ENCODE measurements at regions not wholly inside any gene's neighbourhood (a gene's known extent, or its start where the extent isn't known, plus 50 kb on each side); places are given as distances from the start of the nearest gene placed in this dataset.

DNA sequence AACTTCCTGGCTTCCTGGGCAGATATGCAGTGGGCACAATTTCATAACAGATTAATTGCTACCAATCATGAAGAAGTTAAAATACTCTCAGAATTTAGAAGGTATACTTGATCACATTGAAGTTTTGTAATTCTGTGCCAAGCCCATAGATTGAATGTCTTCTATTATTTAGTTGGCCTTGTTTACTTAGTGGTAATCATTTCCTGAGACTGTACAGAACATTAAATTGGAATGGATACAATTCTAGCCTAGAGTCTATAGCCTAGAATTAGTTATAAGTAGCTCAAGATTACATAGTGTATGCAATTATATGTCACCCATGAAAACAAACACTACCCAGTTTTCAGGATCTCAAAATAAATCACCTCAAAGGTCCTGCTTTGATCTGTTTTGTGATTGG lies 615.8 kb downstream of the XIRP2 start:
- Histone ChIP-seq H3K4me3 (no peak overlapping the region), H3K27me3 (no peaks in the 10 kb centered on the region), H3K36me3 (no peaks in the 10 kb centered on the region), H3K27ac (no peak overlapping the region), H3K4me1 (no peaks in the 10 kb centered on the region), H3K9me3 (no peaks in the 10 kb centered on the region)
- DNase-seq (ENCODE audit: low spot score in 2 of 2), result no peak
- TF ChIP-seq, protein P1, sequence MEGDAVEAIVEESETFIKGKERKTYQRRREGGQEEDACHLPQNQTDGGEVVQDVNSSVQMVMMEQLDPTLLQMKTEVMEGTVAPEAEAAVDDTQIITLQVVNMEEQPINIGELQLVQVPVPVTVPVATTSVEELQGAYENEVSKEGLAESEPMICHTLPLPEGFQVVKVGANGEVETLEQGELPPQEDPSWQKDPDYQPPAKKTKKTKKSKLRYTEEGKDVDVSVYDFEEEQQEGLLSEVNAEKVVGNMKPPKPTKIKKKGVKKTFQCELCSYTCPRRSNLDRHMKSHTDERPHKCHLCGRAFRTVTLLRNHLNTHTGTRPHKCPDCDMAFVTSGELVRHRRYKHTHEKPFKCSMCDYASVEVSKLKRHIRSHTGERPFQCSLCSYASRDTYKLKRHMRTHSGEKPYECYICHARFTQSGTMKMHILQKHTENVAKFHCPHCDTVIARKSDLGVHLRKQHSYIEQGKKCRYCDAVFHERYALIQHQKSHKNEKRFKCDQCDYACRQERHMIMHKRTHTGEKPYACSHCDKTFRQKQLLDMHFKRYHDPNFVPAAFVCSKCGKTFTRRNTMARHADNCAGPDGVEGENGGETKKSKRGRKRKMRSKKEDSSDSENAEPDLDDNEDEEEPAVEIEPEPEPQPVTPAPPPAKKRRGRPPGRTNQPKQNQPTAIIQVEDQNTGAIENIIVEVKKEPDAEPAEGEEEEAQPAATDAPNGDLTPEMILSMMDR (IDR thresholded peaks at IDR 0.05), result no peak
- intact Hi-C loops (cut with DNase I), result no loop called here

DNA sequence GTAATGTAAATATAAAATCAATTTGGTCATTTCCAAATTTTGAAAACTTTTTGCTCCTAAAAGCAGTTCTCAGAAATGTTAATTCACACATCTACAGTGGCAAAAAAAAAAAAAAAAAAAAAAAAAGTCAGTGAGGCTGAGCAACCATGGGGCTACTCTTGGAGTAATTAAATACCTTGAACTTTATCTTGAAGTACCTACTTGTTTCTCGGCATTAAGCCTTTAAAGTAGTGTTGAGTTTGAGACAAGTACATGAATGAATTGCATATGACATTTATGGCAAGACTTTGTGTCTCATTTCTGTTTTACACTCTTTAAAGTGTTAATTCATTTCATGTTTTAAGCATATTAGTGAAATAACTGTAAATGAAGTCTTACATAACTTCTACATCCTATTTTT lies 613.3 kb downstream of the XIRP2 start:
- DNase-seq (ENCODE audit: low spot score in 2 of 2), result no peak
- Histone ChIP-seq H3K36me3 (no peaks in the 10 kb centered on the region), H3K4me3 (no peak overlapping the region), H3K4me1 (no peaks in the 10 kb centered on the region), H3K9me3 (no peaks in the 10 kb centered on the region), H3K27me3 (no peaks in the 10 kb centered on the region), H3K27ac (no peak overlapping the region)
- TF ChIP-seq, protein P1 (IDR thresholded peaks at IDR 0.05), result no peak
- intact Hi-C loops (cut with DNase I), result no loop called here

DNA sequence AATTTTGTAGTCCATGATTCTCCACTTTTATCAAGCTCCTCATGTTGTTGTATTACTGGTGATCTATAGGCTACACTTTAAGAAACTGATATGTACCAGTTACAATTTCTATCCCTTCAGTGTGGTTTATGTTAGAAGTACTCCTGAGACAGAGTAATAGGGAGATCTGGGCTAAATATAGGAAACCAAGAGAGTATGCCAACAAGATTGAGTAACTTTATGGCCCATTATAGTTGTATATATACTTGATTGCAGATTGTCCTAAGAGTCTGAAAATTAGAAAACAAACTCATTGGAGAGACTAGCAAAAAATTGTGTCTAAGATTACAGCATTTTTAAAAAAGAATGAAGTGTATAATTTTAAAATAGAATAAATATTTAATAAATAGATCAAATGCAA lies 605.6 kb downstream of the XIRP2 start:
- no peaks in the 10 kb centered on the region for H3K36me3 ChIP-seq
- no peak for DNase-seq (ENCODE audit: low spot score in 2 of 2)
- TF ChIP-seq, protein P1 (IDR thresholded peaks at IDR 0.05), result no peak

DNA sequence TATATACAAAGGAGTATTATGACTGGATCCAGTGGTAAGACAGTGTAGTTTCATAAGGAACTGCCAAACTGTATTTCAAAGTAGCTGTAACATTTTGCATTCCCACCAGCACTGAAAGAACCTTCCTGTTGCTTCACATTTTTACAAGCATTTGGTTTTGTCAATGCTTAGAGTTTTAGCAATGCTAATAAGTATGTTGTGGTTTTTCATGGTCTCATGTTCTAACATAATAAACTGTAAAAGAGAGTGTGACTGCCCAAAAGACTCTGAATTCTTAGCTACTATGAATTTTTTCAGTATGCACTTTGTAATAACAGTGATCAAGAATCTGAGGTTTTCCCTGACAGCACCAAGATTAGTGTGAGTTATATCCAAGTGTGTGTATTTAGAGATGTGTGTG lies 604.2 kb downstream of the XIRP2 start:
- Histone ChIP-seq H3K27ac (no peak overlapping the region), H3K9me3 (no peaks in the 10 kb centered on the region), H3K36me3 (no peaks in the 10 kb centered on the region), H3K4me1 (no peaks in the 10 kb centered on the region), H3K27me3 (no peaks in the 10 kb centered on the region), H3K4me3 (no peak overlapping the region)
- DNase-seq (ENCODE audit: low spot score in 2 of 2), result no peak
- TF ChIP-seq, protein P1 (IDR thresholded peaks at IDR 0.05), result no peak
- intact Hi-C loops (cut with DNase I), result no loop called here

More for the DNA sequence above, 605.6 kb downstream of the XIRP2 start:
- Histone ChIP-seq H3K4me1 (no peaks in the 10 kb centered on the region), H3K9me3 (no peaks in the 10 kb centered on the region), H3K27ac (no peak overlapping the region), H3K4me3 (no peak overlapping the region), H3K27me3 (no peaks in the 10 kb centered on the region)
- intact Hi-C loops (cut with DNase I), result no loop called here

DNA sequence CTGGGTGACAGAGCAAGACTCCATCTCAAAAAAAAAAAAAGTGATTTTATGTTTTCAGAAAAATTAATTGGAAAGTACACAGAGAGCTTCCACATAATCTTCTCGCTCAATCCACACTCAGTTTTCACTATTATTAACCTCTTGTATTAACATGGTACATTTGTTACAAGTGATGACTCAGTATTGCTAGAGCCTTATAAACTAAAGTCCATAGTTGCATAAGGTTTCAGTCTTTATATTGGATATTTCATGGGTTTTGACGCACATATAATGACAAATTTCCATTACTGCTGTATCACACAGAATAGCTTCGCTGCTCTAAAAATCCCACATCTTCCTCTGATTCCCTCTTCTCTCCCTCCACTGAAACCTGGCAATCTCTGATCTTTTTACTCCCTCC lies 603.5 kb downstream of the XIRP2 start:
- TF ChIP-seq, protein P1 (IDR thresholded peaks at IDR 0.05), result no peak
- H3K9me3 ChIP-seq, result no peaks in the 10 kb centered on the region
- intact Hi-C loops (cut with DNase I), result no loop called here

DNA sequence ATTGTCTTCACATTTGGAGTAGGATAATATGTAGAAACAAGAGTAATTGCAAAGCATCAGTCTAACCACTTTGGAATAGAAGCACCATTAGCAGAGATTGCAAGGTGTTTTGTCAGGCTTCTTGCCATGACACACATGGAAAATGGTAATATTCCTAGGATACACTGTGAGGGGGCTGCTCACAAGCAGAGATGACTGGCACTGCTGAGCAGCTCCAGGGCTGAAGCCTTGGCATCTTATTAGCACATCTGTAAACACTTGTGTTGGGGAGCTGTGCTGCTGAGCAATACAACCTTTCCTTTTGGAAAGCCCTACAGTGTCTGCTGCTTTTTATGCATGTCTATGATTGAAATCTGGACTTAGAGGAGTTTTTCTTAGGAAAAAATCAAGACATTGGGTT lies 602.2 kb downstream of the XIRP2 start:
- no peaks in the 10 kb centered on the region for H3K9me3 ChIP-seq
- TF ChIP-seq, protein P1 (IDR thresholded peaks at IDR 0.05), result no peak
- no peak overlapping the region for H3K4me3 ChIP-seq
- H3K36me3 ChIP-seq, result no peaks in the 10 kb centered on the region
- H3K4me1 ChIP-seq, result no peaks in the 10 kb centered on the region
- no peak overlapping the region for H3K27ac ChIP-seq
- DNase-seq (ENCODE audit: low spot score in 2 of 2), result no peak
- no peaks in the 10 kb centered on the region for H3K27me3 ChIP-seq
- intact Hi-C loops (cut with DNase I), result no loop called here

More for the DNA sequence above, 603.5 kb downstream of the XIRP2 start:
- H3K27ac ChIP-seq, result no peak overlapping the region
- no peak for DNase-seq (ENCODE audit: low spot score in 2 of 2)
- H3K36me3 ChIP-seq, result no peaks in the 10 kb centered on the region
- H3K27me3 ChIP-seq, result no peaks in the 10 kb centered on the region
- no peak overlapping the region for H3K4me3 ChIP-seq
- no peaks in the 10 kb centered on the region for H3K4me1 ChIP-seq
